ENCODE measurements at regions not wholly inside any gene's neighbourhood (a gene's known extent, or its start where the extent isn't known, plus 50 kb on each side); places are given as distances from the start of the nearest gene placed in this dataset.

DNA sequence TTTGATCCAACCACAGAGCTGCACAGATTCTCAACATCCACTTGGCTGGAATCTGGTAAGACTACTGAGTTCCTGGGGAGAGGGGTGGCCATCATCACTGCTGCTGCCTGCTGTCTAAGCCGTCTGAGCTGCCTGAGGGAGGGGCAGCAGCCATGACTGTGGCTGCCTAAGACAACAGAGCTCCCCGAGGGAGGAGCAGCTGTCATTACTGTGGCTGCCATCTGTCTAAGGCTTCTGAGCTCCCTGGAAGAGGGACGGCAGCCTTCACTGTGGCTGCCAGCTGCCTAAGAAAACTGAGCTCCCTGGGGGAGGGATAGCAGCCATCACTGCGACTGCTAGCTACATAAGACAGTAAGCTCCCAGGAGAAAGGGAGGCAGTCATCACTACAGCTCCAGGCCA is 584.4 kb downstream of the NR4A2 start:
- Histone ChIP-seq H3K4me2 (ENCODE audit: insufficient read depth, low read length) (no peak overlapping the region), H3K4me1 (replicated peaks in 1 of 2; ENCODE audit: control insufficient read depth in 2 of 2, insufficient read depth in 2 of 2, low read length in 2 of 2) (no peaks in the 10 kb centered on the region), H3K79me2 (ENCODE audit: control insufficient read depth, insufficient read depth, low read length) (no peaks in the 10 kb centered on the region), H3K9ac (ENCODE audit: insufficient read depth in 1 of 2, low read depth in 2 of 2, low read length in 2 of 2) (no peak overlapping the region), H2AFZ (ENCODE audit: low read depth, low read length) (no peak overlapping the region), H3K36me3 (ENCODE audit: control insufficient read depth, insufficient read depth, low read length) (no peaks in the 10 kb centered on the region), H3K9me3 (replicated peaks; ENCODE audit: control insufficient read depth, insufficient read depth, low read depth, low read length) (no peaks in the 10 kb centered on the region), H3K4me3 (no peak overlapping the region), H3K27ac (ENCODE audit: extremely low read depth, low read depth, low read length) (no peak overlapping the region), H3K27me3 (ENCODE audit: control insufficient read depth in 2 of 2, insufficient read depth in 2 of 2, low read length in 2 of 2) (no peaks in the 10 kb centered on the region), H4K20me1 (replicated peaks; ENCODE audit: control insufficient read depth, insufficient read depth, low read length) (no peaks in the 10 kb centered on the region), H3K9me1 (ENCODE audit: control insufficient read depth, insufficient read depth, low read length) (no peaks in the 10 kb centered on the region)
- intact Hi-C loops (cut with micrococcal nuclease) (no loop called here), in situ Hi-C loops (cut with MboI) (no loop called here)
- CTCF ChIA-PET (ENCODE audit: low intra/inter-chr PET ratio): no interaction called here
- 2% methylated on average over 4 of the region's 4 CpGs for WGBS (ENCODE audit: insufficient coverage, low coverage, missing lambda C conversion rate)
- FAIRE-seq: no peak
- POLR2A ChIA-PET: interaction anchor here (0.6 kb wide), 1 partner anchor 19 kb away, joined by 3 read pairs; no protein-coding TSS in a partner anchor
- no TSS peak for BruUV-seq (replicated peaks)
- no peak for DNase-seq (ENCODE audit: extremely low read depth in 1 of 4, low spot score in 3 of 4)
- ATAC-seq: no peak
- TF ChIP-seq, protein P1, sequence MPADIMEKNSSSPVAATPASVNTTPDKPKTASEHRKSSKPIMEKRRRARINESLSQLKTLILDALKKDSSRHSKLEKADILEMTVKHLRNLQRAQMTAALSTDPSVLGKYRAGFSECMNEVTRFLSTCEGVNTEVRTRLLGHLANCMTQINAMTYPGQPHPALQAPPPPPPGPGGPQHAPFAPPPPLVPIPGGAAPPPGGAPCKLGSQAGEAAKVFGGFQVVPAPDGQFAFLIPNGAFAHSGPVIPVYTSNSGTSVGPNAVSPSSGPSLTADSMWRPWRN (IDR thresholded peaks at IDR 0.05; ENCODE audit: low read depth): no peak
- TF ChIP-seq, protein P2, sequence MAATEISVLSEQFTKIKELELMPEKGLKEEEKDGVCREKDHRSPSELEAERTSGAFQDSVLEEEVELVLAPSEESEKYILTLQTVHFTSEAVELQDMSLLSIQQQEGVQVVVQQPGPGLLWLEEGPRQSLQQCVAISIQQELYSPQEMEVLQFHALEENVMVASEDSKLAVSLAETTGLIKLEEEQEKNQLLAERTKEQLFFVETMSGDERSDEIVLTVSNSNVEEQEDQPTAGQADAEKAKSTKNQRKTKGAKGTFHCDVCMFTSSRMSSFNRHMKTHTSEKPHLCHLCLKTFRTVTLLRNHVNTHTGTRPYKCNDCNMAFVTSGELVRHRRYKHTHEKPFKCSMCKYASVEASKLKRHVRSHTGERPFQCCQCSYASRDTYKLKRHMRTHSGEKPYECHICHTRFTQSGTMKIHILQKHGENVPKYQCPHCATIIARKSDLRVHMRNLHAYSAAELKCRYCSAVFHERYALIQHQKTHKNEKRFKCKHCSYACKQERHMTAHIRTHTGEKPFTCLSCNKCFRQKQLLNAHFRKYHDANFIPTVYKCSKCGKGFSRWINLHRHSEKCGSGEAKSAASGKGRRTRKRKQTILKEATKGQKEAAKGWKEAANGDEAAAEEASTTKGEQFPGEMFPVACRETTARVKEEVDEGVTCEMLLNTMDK (IDR thresholded peaks at IDR 0.05; ENCODE audit: borderline replicate concordance, insufficient read depth, low read depth, low read length, poor library complexity, severe bottlenecking): no peak
- no peak for TF ChIP-seq CHD4 (IDR thresholded peaks at IDR 0.05; ENCODE audit: insufficient read depth, insufficient replicate concordance, low read depth, low read length, poor library complexity, severe bottlenecking)
- TF ChIP-seq CBFA2T2 (conservative IDR thresholded peaks at IDR 0.05): no peak
- TF ChIP-seq, protein P3, sequence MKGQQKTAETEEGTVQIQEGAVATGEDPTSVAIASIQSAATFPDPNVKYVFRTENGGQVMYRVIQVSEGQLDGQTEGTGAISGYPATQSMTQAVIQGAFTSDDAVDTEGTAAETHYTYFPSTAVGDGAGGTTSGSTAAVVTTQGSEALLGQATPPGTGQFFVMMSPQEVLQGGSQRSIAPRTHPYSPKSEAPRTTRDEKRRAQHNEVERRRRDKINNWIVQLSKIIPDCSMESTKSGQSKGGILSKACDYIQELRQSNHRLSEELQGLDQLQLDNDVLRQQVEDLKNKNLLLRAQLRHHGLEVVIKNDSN (CRISPR knock-in tag; IDR thresholded peaks at IDR 0.05): no peak
- TF ChIP-seq, protein P4, sequence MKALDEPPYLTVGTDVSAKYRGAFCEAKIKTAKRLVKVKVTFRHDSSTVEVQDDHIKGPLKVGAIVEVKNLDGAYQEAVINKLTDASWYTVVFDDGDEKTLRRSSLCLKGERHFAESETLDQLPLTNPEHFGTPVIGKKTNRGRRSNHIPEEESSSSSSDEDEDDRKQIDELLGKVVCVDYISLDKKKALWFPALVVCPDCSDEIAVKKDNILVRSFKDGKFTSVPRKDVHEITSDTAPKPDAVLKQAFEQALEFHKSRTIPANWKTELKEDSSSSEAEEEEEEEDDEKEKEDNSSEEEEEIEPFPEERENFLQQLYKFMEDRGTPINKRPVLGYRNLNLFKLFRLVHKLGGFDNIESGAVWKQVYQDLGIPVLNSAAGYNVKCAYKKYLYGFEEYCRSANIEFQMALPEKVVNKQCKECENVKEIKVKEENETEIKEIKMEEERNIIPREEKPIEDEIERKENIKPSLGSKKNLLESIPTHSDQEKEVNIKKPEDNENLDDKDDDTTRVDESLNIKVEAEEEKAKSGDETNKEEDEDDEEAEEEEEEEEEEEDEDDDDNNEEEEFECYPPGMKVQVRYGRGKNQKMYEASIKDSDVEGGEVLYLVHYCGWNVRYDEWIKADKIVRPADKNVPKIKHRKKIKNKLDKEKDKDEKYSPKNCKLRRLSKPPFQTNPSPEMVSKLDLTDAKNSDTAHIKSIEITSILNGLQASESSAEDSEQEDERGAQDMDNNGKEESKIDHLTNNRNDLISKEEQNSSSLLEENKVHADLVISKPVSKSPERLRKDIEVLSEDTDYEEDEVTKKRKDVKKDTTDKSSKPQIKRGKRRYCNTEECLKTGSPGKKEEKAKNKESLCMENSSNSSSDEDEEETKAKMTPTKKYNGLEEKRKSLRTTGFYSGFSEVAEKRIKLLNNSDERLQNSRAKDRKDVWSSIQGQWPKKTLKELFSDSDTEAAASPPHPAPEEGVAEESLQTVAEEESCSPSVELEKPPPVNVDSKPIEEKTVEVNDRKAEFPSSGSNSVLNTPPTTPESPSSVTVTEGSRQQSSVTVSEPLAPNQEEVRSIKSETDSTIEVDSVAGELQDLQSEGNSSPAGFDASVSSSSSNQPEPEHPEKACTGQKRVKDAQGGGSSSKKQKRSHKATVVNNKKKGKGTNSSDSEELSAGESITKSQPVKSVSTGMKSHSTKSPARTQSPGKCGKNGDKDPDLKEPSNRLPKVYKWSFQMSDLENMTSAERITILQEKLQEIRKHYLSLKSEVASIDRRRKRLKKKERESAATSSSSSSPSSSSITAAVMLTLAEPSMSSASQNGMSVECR (CRISPR knock-in tag; IDR thresholded peaks at IDR 0.05): no peak
- TF ChIP-seq JUND (IDR thresholded peaks at IDR 0.05; ENCODE audit: borderline replicate concordance, low read depth, low read length): no peak
- TF ChIP-seq JUND (tag; IDR thresholded peaks at IDR 0.05; ENCODE audit: borderline replicate concordance, low read depth, low read length): no peak
- TF ChIP-seq, protein P5, sequence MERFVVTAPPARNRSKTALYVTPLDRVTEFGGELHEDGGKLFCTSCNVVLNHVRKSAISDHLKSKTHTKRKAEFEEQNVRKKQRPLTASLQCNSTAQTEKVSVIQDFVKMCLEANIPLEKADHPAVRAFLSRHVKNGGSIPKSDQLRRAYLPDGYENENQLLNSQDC (CRISPR knock-in tag; IDR thresholded peaks at IDR 0.05): no peak
- TF ChIP-seq MCM2 (IDR thresholded peaks at IDR 0.05; ENCODE audit: low read depth): no peak
- TF ChIP-seq RNF2 (IDR thresholded peaks at IDR 0.05): no peak
- no peak for TF ChIP-seq RCOR1 (IDR thresholded peaks at IDR 0.05; ENCODE audit: borderline replicate concordance in 1 of 2, low read depth in 2 of 2, low read length in 2 of 2)
- no peak for TF ChIP-seq EP300 (IDR thresholded peaks at IDR 0.05; ENCODE audit: low read length)
- TF ChIP-seq, protein P6, sequence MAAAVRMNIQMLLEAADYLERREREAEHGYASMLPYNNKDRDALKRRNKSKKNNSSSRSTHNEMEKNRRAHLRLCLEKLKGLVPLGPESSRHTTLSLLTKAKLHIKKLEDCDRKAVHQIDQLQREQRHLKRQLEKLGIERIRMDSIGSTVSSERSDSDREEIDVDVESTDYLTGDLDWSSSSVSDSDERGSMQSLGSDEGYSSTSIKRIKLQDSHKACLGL (CRISPR knock-in tag; IDR thresholded peaks at IDR 0.05; ENCODE audit: borderline replicate concordance, poor library complexity, severe bottlenecking): no peak

All from K562 (cell line).